PC-3 (cell line): ENCODE measurements at regions not wholly inside any gene's neighbourhood (a gene's known extent, or its start where the extent isn't known, plus 50 kb on each side); places are given as distances from the start of the nearest gene placed in this dataset.

Experiments
- EZH2 ChIP-seq: fragments of 300-600 bp; sonication (generic); IDR thresholded peaks from one replicate; pipeline ENCODE4 v1.6.1; 2017; ENCODE audit warnings: antibody characterized with exemption, mild to moderate bottlenecking, low read length; ENCODE audit not compliant: unreplicated experiment
- EZH2phosphoT487 ChIP-seq: fragments of 300-600 bp; sonication (generic); IDR thresholded peaks from 2 replicates; pipeline ENCODE4 v1.6.1; 2018; ENCODE audit warnings: mild to moderate bottlenecking, antibody characterized with exemption, low read length, borderline replicate concordance
- TF ChIP-seq, protein P1 (sequence below): fragments of 300-600 bp; sonication (generic); conservative IDR thresholded peaks from 2 replicates; pipeline ENCODE4 v1.5.1; 2017; ENCODE audit warnings: antibody characterized with exemption, low read depth, mild to moderate bottlenecking, low read length

DNA sequence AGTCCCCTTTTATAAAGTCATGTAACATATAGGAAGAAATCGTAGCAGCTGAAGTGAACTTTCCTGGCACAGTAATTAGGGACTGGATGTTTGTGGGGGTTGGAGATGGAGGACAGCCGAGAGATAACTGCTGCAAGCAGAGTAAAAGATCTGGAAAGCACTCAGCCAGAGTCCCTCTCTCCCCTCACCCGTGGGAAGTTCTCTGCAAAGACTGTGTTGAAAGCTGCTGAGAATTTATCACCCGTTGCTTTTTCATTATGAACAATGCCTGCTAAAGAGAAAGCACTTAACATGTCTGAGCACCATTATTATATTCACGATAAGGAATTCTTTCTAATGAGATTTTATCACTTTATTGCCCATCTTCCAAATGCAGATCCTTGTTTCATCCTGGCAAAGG lies 248.8 kb downstream of the SHOX2 start:
- TF ChIP-seq, protein P1, sequence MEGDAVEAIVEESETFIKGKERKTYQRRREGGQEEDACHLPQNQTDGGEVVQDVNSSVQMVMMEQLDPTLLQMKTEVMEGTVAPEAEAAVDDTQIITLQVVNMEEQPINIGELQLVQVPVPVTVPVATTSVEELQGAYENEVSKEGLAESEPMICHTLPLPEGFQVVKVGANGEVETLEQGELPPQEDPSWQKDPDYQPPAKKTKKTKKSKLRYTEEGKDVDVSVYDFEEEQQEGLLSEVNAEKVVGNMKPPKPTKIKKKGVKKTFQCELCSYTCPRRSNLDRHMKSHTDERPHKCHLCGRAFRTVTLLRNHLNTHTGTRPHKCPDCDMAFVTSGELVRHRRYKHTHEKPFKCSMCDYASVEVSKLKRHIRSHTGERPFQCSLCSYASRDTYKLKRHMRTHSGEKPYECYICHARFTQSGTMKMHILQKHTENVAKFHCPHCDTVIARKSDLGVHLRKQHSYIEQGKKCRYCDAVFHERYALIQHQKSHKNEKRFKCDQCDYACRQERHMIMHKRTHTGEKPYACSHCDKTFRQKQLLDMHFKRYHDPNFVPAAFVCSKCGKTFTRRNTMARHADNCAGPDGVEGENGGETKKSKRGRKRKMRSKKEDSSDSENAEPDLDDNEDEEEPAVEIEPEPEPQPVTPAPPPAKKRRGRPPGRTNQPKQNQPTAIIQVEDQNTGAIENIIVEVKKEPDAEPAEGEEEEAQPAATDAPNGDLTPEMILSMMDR = no peak
- TF ChIP-seq EZH2phosphoT487 (no peak), EZH2 (no peak)
